HL-60 (cell line): ENCODE measurements at regions not wholly inside any gene's neighbourhood (a gene's known extent, or its start where the extent isn't known, plus 50 kb on each side); places are given as distances from the start of the nearest gene placed in this dataset.

Experiments
- DNase-seq, 2 experiments: peaks; one replicate each; pipeline ENCODE4 v3.0.0-alpha.2; 2010 to 2020; ENCODE audit warnings: low read depth in 1 of 2, low spot score in 1 of 2
- H3K27ac ChIP-seq: fragments of 250-450 bp; sonication (Bioruptor Pico); replicated peaks from 2 replicates; pipeline ENCODE4 v1.5.1; 2020; ENCODE audit warnings: mild to moderate bottlenecking, moderate library complexity
- H3K27me3 ChIP-seq: fragments of 250-450 bp; sonication (Bioruptor Pico); 2 replicates; pipeline ENCODE4 v1.5.1; 2021; ENCODE audit warnings: mild to moderate bottlenecking, moderate library complexity; ENCODE audit not compliant: insufficient read depth, poor library complexity, severe bottlenecking
- H3K4me3 ChIP-seq: replicated peaks from 2 replicates; pipeline ENCODE4 v1.5.1; 2011; ENCODE audit warnings: mild to moderate bottlenecking, control low read depth, low read length; ENCODE audit not compliant: insufficient read depth
- CTCF ChIP-seq: IDR thresholded peaks from one replicate; pipeline ENCODE4 v1.5.1; 2011; ENCODE audit warnings: low read length, control low read depth, inconsistent platforms; ENCODE audit not compliant: insufficient read depth
- GABPA ChIP-seq: IDR thresholded peaks from 2 replicates; pipeline ENCODE4 v1.6.1; 2012; ENCODE audit warnings: low read depth
- POLR2AphosphoS5 ChIP-seq: IDR thresholded peaks from 2 replicates; pipeline ENCODE4 v1.6.1; 2012; ENCODE audit warnings: low read depth
- REST ChIP-seq: IDR thresholded peaks from 2 replicates; pipeline ENCODE4 v1.6.1; 2012; ENCODE audit warnings: low read depth; ENCODE audit not compliant: insufficient replicate concordance
- SPI1 ChIP-seq: IDR thresholded peaks from 2 replicates; pipeline ENCODE4 v1.6.1; 2012; ENCODE audit warnings: low read depth, mild to moderate bottlenecking, borderline replicate concordance

GRCh38 chr4:58871509-58871908 lies 1761.3 kb upstream of the IGFBP7 start:
- no peak for TF ChIP-seq GABPA
- no peak for TF ChIP-seq SPI1
- TF ChIP-seq REST = no peak
- TF ChIP-seq POLR2AphosphoS5 = no peak
- TF ChIP-seq CTCF = no peak
- Histone ChIP-seq H3K27ac (no peak overlapping the region), H3K27me3 (no peaks in the 10 kb centered on the region), H3K4me3 (no peak overlapping the region)
- DNase-seq = no peak

- TF ChIP-seq REST (no peak), CTCF (no peak), SPI1 (no peak), GABPA (no peak), POLR2AphosphoS5 (no peak)
- no peak overlapping the region for H3K27ac ChIP-seq
- no peaks in the 10 kb centered on the region for H3K27me3 ChIP-seq
- no peak for DNase-seq
- H3K4me3 ChIP-seq = no peak overlapping the region
These were observed 1738.8 kb upstream of the IGFBP7 start for GRCh38 chr4:58849026-58849425.

- TF ChIP-seq SPI1 (no peak), REST (no peak), POLR2AphosphoS5 (no peak), CTCF (no peak), GABPA (no peak)
- no peak for DNase-seq
- no peaks in the 10 kb centered on the region for H3K27me3 ChIP-seq
- H3K4me3 ChIP-seq = no peak overlapping the region
- H3K27ac ChIP-seq = no peak overlapping the region
These were observed 1733.3 kb upstream of the IGFBP7 start for GRCh38 chr4:58843455-58843854.
